Suppressor macrophage (primary cell): ENCODE measurements at regions not wholly inside any gene's neighbourhood (a gene's known extent, or its start where the extent isn't known, plus 50 kb on each side); places are given as distances from the start of the nearest gene placed in this dataset.
"Not testable (repeated sequence)": the region's sequence is repeated elsewhere in the genome, so short reads cannot be mapped to it uniquely, and the experiment has no call there.

Experiments used
- DNase-seq, 4 experiments: peaks; one replicate each; pipeline ENCODE4 v3.0.0-alpha.2; 2020 to 2022

- DNase-seq, result no peak
These were observed 325.2 kb upstream of the RGS6 start for GRCh38 chr14:71607056-71607455.

GRCh38 chr14:71610149-71610548 lies 322.1 kb upstream of the RGS6 start:
- DNase-seq, result no peak

GRCh38 chr14:71610797-71611196 lies 321.4 kb upstream of the RGS6 start:
- no peak for DNase-seq

GRCh38 chr14:71613168-71613567 lies 319.1 kb upstream of the RGS6 start:
- peak in 2 of 4 experiments; percentile 20 to 30 for DNase-seq

- no peak for DNase-seq
These were observed 316.2 kb upstream of the RGS6 start for GRCh38 chr14:71616013-71616412.

GRCh38 chr14:71618047-71618446 lies 314.2 kb upstream of the RGS6 start:
- no peak for DNase-seq

- DNase-seq, result no peak
These were observed 313.5 kb upstream of the RGS6 start for GRCh38 chr14:71618716-71619115.

- no peak for DNase-seq
These were observed 312.8 kb upstream of the RGS6 start for GRCh38 chr14:71619472-71619871.

GRCh38 chr14:71620401-71620800 lies 311.8 kb upstream of the RGS6 start:
- DNase-seq, result no peak

GRCh38 chr14:71621276-71621675 lies 311.0 kb upstream of the RGS6 start:
- DNase-seq, result no peak

- DNase-seq, result no peak
These were observed 310.1 kb upstream of the RGS6 start for GRCh38 chr14:71621980-71622605.

- no peak for DNase-seq
These were observed 308.3 kb upstream of the RGS6 start for GRCh38 chr14:71623939-71624338.

GRCh38 chr14:71625175-71625574 lies 307.1 kb upstream of the RGS6 start:
- DNase-seq, result peak in 3 of 4 experiments; percentile 28 to 42 (median 31)

GRCh38 chr14:71625891-71626701 lies 306.1 kb upstream of the RGS6 start:
- DNase-seq, result no peak

- DNase-seq, result no peak
These were observed 303.8 kb upstream of the RGS6 start for GRCh38 chr14:71628433-71628832.

GRCh38 chr14:71629250-71629649 lies 303.0 kb upstream of the RGS6 start:
- no peak for DNase-seq

GRCh38 chr14:71629765-71630492 lies 302.3 kb upstream of the RGS6 start:
- no peak for DNase-seq

- DNase-seq, result not testable (repeated sequence)
These were observed 301.2 kb upstream of the RGS6 start for GRCh38 chr14:71631030-71631429.

GRCh38 chr14:71632440-71632946 lies 299.7 kb upstream of the RGS6 start:
- no peak for DNase-seq

- DNase-seq, result no peak
These were observed 296.2 kb upstream of the RGS6 start for GRCh38 chr14:71636076-71636475.

GRCh38 chr14:71636820-71637471 lies 295.3 kb upstream of the RGS6 start:
- DNase-seq, result no peak

GRCh38 chr14:71638523-71639196 lies 293.6 kb upstream of the RGS6 start:
- no peak for DNase-seq
